HEK293 (cell line): ENCODE measurements at regions not wholly inside any gene's neighbourhood (a gene's known extent, or its start where the extent isn't known, plus 50 kb on each side); places are given as distances from the start of the nearest gene placed in this dataset.

Experiments
- CTCF ChIA-PET: fragments of 350-600 bp; formaldehyde crosslinking; extraction: SDS; loops from one replicate; lab custom pipeline; 2021; ENCODE audit warnings: antibody characterized with exemption; lab: Yijun Ruan, JAX
- POLR2A ChIA-PET: fragments of 300-600 bp; formaldehyde crosslinking; extraction: SDS; loops from one replicate; lab custom pipeline; 2020; ENCODE audit warnings: antibody characterized with exemption, inconsistent platforms; lab: Yijun Ruan, JAX
- H3K27ac ChIP-seq: fragments of 200-500 bp; sonication (Bioruptor generic); 2 replicates; pipeline ENCODE4 v1.5.1; 2014; ENCODE audit warnings: low read depth, low read length, control low read depth, inconsistent platforms; ENCODE audit errors: extremely low read depth
- H3K36me3 ChIP-seq, 2 experiments: fragments of 200-500 bp in 1 of 2; sonication (Bioruptor generic) in 1 of 2; 1 replicate in 1 of 2; 2 replicates in 1 of 2; pipeline ENCODE4 v1.5.1; 2014 to 2017; ENCODE audit warnings: inconsistent platforms in 2 of 2, low read length in 2 of 2; ENCODE audit not compliant: control insufficient read depth in 2 of 2, insufficient read depth in 1 of 2
- H3K4me1 ChIP-seq: fragments of 200-500 bp; sonication (Bioruptor generic); 2 replicates; pipeline ENCODE4 v1.5.1; 2014; ENCODE audit warnings: mild to moderate bottlenecking, low read length, inconsistent platforms; ENCODE audit not compliant: control insufficient read depth, insufficient read depth
- H3K4me3 ChIP-seq: 2 replicates; pipeline ENCODE4 v1.5.1; 2011; ENCODE audit warnings: low read depth, mild to moderate bottlenecking, control low read depth, low read length, moderate library complexity
- H3K9me3 ChIP-seq: fragments of 200-500 bp; sonication (Bioruptor generic); 2 replicates; pipeline ENCODE4 v1.5.1; 2014; ENCODE audit warnings: low read depth, low read length, inconsistent platforms; ENCODE audit not compliant: control insufficient read depth, insufficient read depth
- BCL11B ChIP-seq: fragments of 450-650 bp; formaldehyde crosslinking; IDR thresholded peaks from 2 replicates; pipeline ENCODE4 v1.5.1; 2016; ENCODE audit warnings: low read depth, missing biosample characterization, missing genetic modification characterization
- FEZF1 ChIP-seq: fragments of 450-650 bp; formaldehyde crosslinking; IDR thresholded peaks from 2 replicates; pipeline ENCODE4 v1.5.1; 2016; ENCODE audit warnings: missing biosample characterization, missing genetic modification characterization
- HIC1 ChIP-seq: fragments of 450-650 bp; formaldehyde crosslinking; IDR thresholded peaks from 2 replicates; pipeline ENCODE4 v1.5.1; 2016; ENCODE audit warnings: missing biosample characterization, missing genetic modification characterization
- SCRT1 ChIP-seq: fragments of 450-650 bp; formaldehyde crosslinking; IDR thresholded peaks from 2 replicates; pipeline ENCODE4 v1.5.1; 2016; ENCODE audit warnings: missing biosample characterization, missing genetic modification characterization, borderline replicate concordance
- ZNF148 ChIP-seq: fragments of 450-650 bp; formaldehyde crosslinking; IDR thresholded peaks from 2 replicates; pipeline ENCODE4 v1.5.0; 2017; ENCODE audit warnings: missing biosample characterization, missing genetic modification characterization, borderline replicate concordance
- ZNF155 ChIP-seq: fragments of 450-650 bp; formaldehyde crosslinking; IDR thresholded peaks from 2 replicates; pipeline ENCODE4 v1.5.1; 2016; ENCODE audit warnings: missing biosample characterization, missing genetic modification characterization
- ZNF16 ChIP-seq: fragments of 450-650 bp; formaldehyde crosslinking; IDR thresholded peaks from 2 replicates; pipeline ENCODE4 v1.5.1; 2016; ENCODE audit warnings: low read depth, missing biosample characterization, missing genetic modification characterization
- ZNF223 ChIP-seq: fragments of 450-650 bp; formaldehyde crosslinking; IDR thresholded peaks from 2 replicates; pipeline ENCODE4 v1.5.1; 2016; ENCODE audit warnings: missing biosample characterization, missing genetic modification characterization
- ZNF239 ChIP-seq: fragments of 450-650 bp; formaldehyde crosslinking; IDR thresholded peaks from 2 replicates; pipeline ENCODE4 v1.5.1; 2016; ENCODE audit warnings: missing biosample characterization, missing genetic modification characterization
- ZNF26 ChIP-seq: fragments of 450-650 bp; formaldehyde crosslinking; IDR thresholded peaks from 2 replicates; pipeline ENCODE4 v1.5.1; 2016; ENCODE audit warnings: missing biosample characterization, missing genetic modification characterization
- ZNF280C ChIP-seq: fragments of 450-650 bp; formaldehyde crosslinking; IDR thresholded peaks from 2 replicates; pipeline ENCODE4 v1.5.1; 2016; ENCODE audit warnings: missing biosample characterization, missing genetic modification characterization
- ZNF449 ChIP-seq: fragments of 450-650 bp; formaldehyde crosslinking; IDR thresholded peaks from 2 replicates; pipeline ENCODE4 v1.5.1; 2017; ENCODE audit warnings: missing biosample characterization, mild to moderate bottlenecking, missing genetic modification characterization, moderate library complexity
- ZNF530 ChIP-seq: fragments of 450-650 bp; formaldehyde crosslinking; IDR thresholded peaks from 2 replicates; pipeline ENCODE4 v1.5.1; 2016; ENCODE audit warnings: low read depth, missing biosample characterization, missing genetic modification characterization
- ZNF544 ChIP-seq: fragments of 450-650 bp; formaldehyde crosslinking; IDR thresholded peaks from 2 replicates; pipeline ENCODE4 v1.5.0; 2017; ENCODE audit warnings: missing biosample characterization, missing genetic modification characterization
- ZNF571 ChIP-seq: fragments of 450-650 bp; formaldehyde crosslinking; IDR thresholded peaks from 2 replicates; pipeline ENCODE4 v1.5.0; 2017; ENCODE audit warnings: missing biosample characterization, missing genetic modification characterization
- ZNF670 ChIP-seq: fragments of 450-650 bp; formaldehyde crosslinking; IDR thresholded peaks from 2 replicates; pipeline ENCODE4 v1.5.1; 2016; ENCODE audit warnings: missing biosample characterization, missing genetic modification characterization, low read depth
- ZNF677 ChIP-seq: fragments of 450-650 bp; IDR thresholded peaks from 2 replicates; pipeline ENCODE4 v1.5.0; 2018; ENCODE audit warnings: missing biosample characterization, mild to moderate bottlenecking, missing genetic modification characterization, moderate library complexity
- ZNF707 ChIP-seq: fragments of 450-650 bp; formaldehyde crosslinking; IDR thresholded peaks from 2 replicates; pipeline ENCODE4 v1.5.1; 2016; ENCODE audit warnings: missing biosample characterization, missing genetic modification characterization

GRCh38 chr5:125976421-125977000 lies 446.7 kb upstream of the GRAMD2B start:
- ChIA-PET CTCF (no interaction called here), POLR2A (no interaction called here)
- Histone ChIP-seq H3K9me3 (no peaks in the 10 kb centered on the region), H3K4me1 (peaks cover 6% of the 10 kb centered on the region; the same call in 1 of the 2 replicates), H3K4me3 (no peak overlapping the region), H3K27ac (no peak overlapping the region)
- TF ChIP-seq BCL11B (tag by site-specific recombination) (no peak), ZNF280C (no peak), FEZF1 (tag by site-specific recombination) (no peak), ZNF16 (tag by site-specific recombination) (no peak), ZNF530 (tag by site-specific recombination) (no peak), ZNF677 (no peak), ZNF670 (tag by site-specific recombination) (no peak), ZNF571 (tag by site-specific recombination) (no peak), ZNF707 (tag by site-specific recombination) (no peak), ZNF148 (tag by site-specific recombination) (no peak), HIC1 (tag by site-specific recombination) (no peak), ZNF449 (no peak), SCRT1 (tag by site-specific recombination) (no peak), ZNF26 (tag by site-specific recombination) (no peak), ZNF544 (tag by site-specific recombination) (no peak), ZNF155 (tag by site-specific recombination) (no peak), ZNF223 (no peak), ZNF239 (tag by site-specific recombination) (no peak)
- TF ChIP-seq, all 188 proteins: peak for 0
- no peaks in the 10 kb centered on the region for H3K36me3 ChIP-seq
